Mesenchymal stem cell (in vitro differentiated cells and primary cell): ENCODE measurements at regions not wholly inside any gene's neighbourhood (a gene's known extent, or its start where the extent isn't known, plus 50 kb on each side); places are given as distances from the start of the nearest gene placed in this dataset.
A peak's percentile ranks its signal among the peaks of the same experiment; 100 is the strongest.
"Not testable (repeated sequence)": the region's sequence is repeated elsewhere in the genome, so short reads cannot be mapped to it uniquely, and the experiment has no call there.

Experiments used
- DNase-seq: peaks from one replicate; pipeline ENCODE4 v3.0.0-alpha.2; 2013
- H2AFZ ChIP-seq: one replicate; pipeline ENCODE4 v1.6.1; 2013; ENCODE audit warnings: low read depth, mild to moderate bottlenecking, control low read depth, inconsistent platforms, low read length, moderate library complexity
- H2AK5ac ChIP-seq: 2 replicates; pipeline ENCODE4 v1.6.1; 2013; ENCODE audit warnings: low read length, moderate library complexity, mild to moderate bottlenecking, inconsistent platforms; ENCODE audit not compliant: severe bottlenecking
- H2BK120ac ChIP-seq: one replicate; pipeline ENCODE4 v1.6.1; 2013; ENCODE audit warnings: low read depth, mild to moderate bottlenecking, inconsistent platforms, low read length, moderate library complexity
- H2BK12ac ChIP-seq, 2 experiments: one replicate each; pipeline ENCODE4 v1.6.1; 2013; ENCODE audit warnings: inconsistent platforms in 2 of 2, low read length in 2 of 2, mild to moderate bottlenecking in 2 of 2, moderate library complexity in 2 of 2, control low read depth in 1 of 2
- H2BK15ac ChIP-seq: one replicate; pipeline ENCODE4 v1.6.1; 2013; ENCODE audit warnings: mild to moderate bottlenecking, low read depth, inconsistent platforms; ENCODE audit not compliant: poor library complexity, severe bottlenecking
- H2BK5ac ChIP-seq: 2 replicates; pipeline ENCODE4 v1.6.1; 2013; ENCODE audit warnings: low read depth, mild to moderate bottlenecking, low read length, control low read depth, inconsistent platforms; ENCODE audit not compliant: poor library complexity, severe bottlenecking
- H3K14ac ChIP-seq, 2 experiments: one replicate each; pipeline ENCODE4 v1.6.1; 2013; ENCODE audit warnings: inconsistent platforms in 2 of 2, low read length in 2 of 2, control low read depth in 1 of 2, mild to moderate bottlenecking in 1 of 2, moderate library complexity in 1 of 2
- H3K18ac ChIP-seq, 2 experiments: one replicate each; pipeline ENCODE4 v1.6.1; 2013; ENCODE audit warnings: inconsistent platforms in 2 of 2, low read length in 2 of 2, control low read depth in 1 of 2, low read depth in 1 of 2, mild to moderate bottlenecking in 1 of 2
- H3K23ac ChIP-seq, 2 experiments: one replicate each; pipeline ENCODE4 v1.6.1; 2013; ENCODE audit warnings: inconsistent platforms in 2 of 2, low read length in 2 of 2, mild to moderate bottlenecking in 2 of 2, moderate library complexity in 2 of 2, control low read depth in 1 of 2
- H3K27ac ChIP-seq: 2 replicates; pipeline ENCODE4 v1.5.1; 2013; ENCODE audit warnings: mild to moderate bottlenecking, moderate library complexity, low read length, control low read depth, inconsistent platforms; ENCODE audit not compliant: poor library complexity, severe bottlenecking
- H3K27me3 ChIP-seq, 2 experiments: 2 replicates each; pipeline versions ENCODE4 v1.6.1 to v1.7.0; 2013; ENCODE audit warnings: low read length in 2 of 2, mild to moderate bottlenecking in 2 of 2, moderate library complexity in 2 of 2, control low read depth in 1 of 2, inconsistent platforms in 1 of 2; ENCODE audit not compliant: control insufficient read depth in 1 of 2, insufficient read depth in 1 of 2
- H3K36me3 ChIP-seq, 2 experiments: 2 replicates each; pipeline versions ENCODE4 v1.6.1 to v1.7.0; 2013; ENCODE audit warnings: low read length in 2 of 2, control low read depth in 1 of 2, inconsistent platforms in 1 of 2, low read depth in 1 of 2, mild to moderate bottlenecking in 1 of 2; ENCODE audit not compliant: insufficient read depth in 2 of 2, control insufficient read depth in 1 of 2
- H3K4ac ChIP-seq, 2 experiments: one replicate each; pipeline ENCODE4 v1.6.1; 2013; ENCODE audit warnings: inconsistent platforms in 2 of 2, low read length in 2 of 2, mild to moderate bottlenecking in 2 of 2, moderate library complexity in 2 of 2, control low read depth in 1 of 2, low read depth in 1 of 2
- H3K4me1 ChIP-seq: 2 replicates; pipeline ENCODE4 v1.6.1; 2013; ENCODE audit warnings: low read depth, low read length, control low read depth; ENCODE audit not compliant: control insufficient read depth, insufficient read depth
- H3K4me2 ChIP-seq: 2 replicates; pipeline ENCODE4 v1.6.1; 2013; ENCODE audit warnings: low read length, mild to moderate bottlenecking, inconsistent platforms; ENCODE audit not compliant: poor library complexity, severe bottlenecking
- H3K4me3 ChIP-seq, 2 experiments: 2 replicates each; pipeline versions ENCODE4 v1.5.1 to v1.7.0; 2013; ENCODE audit warnings: low read length in 2 of 2, mild to moderate bottlenecking in 2 of 2, control low read depth in 1 of 2, low read depth in 1 of 2; ENCODE audit not compliant: insufficient read depth in 1 of 2
- H3K79me1 ChIP-seq: replicated peaks from 2 replicates; pipeline ENCODE4 v1.6.1; 2013; ENCODE audit warnings: mild to moderate bottlenecking, control low read depth, low read length, inconsistent platforms; ENCODE audit not compliant: poor library complexity, severe bottlenecking
- H3K9ac ChIP-seq: 2 replicates; pipeline ENCODE4 v1.7.0; 2013; ENCODE audit warnings: mild to moderate bottlenecking, low read length, moderate library complexity
- H3K9me3 ChIP-seq: 2 replicates; pipeline ENCODE4 v1.7.0; 2013; ENCODE audit warnings: mild to moderate bottlenecking, low read length; ENCODE audit not compliant: control insufficient read depth
- H4K8ac ChIP-seq: one replicate; pipeline ENCODE4 v1.6.1; 2013; ENCODE audit warnings: inconsistent platforms, mild to moderate bottlenecking, low read length, moderate library complexity
- H4K91ac ChIP-seq: one replicate; pipeline ENCODE4 v1.6.1; 2013; ENCODE audit warnings: mild to moderate bottlenecking, low read length, inconsistent platforms
- WGBS: methylation state at CpG from one replicate; pipeline ENCODE4 v1.1.7; 2013; ENCODE audit warnings: mixed read lengths; 5-methylcytosine and 5-hydroxymethylcytosine counted together

GRCh38 chr3:89955156-89955555 is 847.7 kb downstream of the EPHA3 start:
- no peak overlapping the region for H3K9ac ChIP-seq
- H3K27me3 ChIP-seq, result no peaks in the 10 kb centered on the region
- H3K14ac ChIP-seq, result no peak overlapping the region
- H3K4me2 ChIP-seq, result no peak overlapping the region
- no peaks in the 10 kb centered on the region for H3K79me1 ChIP-seq
- peak overlapping the region; percentile 12 for H3K27ac ChIP-seq
- H2AFZ ChIP-seq, result no peak overlapping the region
- no peak overlapping the region for H2BK5ac ChIP-seq
- no peak overlapping the region for H3K23ac ChIP-seq
- H2BK15ac ChIP-seq, result no peak overlapping the region
- no peaks in the 10 kb centered on the region for H3K9me3 ChIP-seq
- H4K91ac ChIP-seq, result no peak overlapping the region
- H3K4ac ChIP-seq, result no peak overlapping the region
- H2AK5ac ChIP-seq, result no peak overlapping the region
- no peak overlapping the region for H2BK12ac ChIP-seq
- no peak overlapping the region for H4K8ac ChIP-seq
- no peak overlapping the region for H2BK120ac ChIP-seq
- peak overlapping the region in 1 of 2 experiments; percentile 9 for H3K18ac ChIP-seq
- peak; percentile 86 for DNase-seq
- H3K36me3 ChIP-seq, result no peaks in the 10 kb centered on the region
- no peaks in the 10 kb centered on the region for H3K4me1 ChIP-seq
- no peak overlapping the region for H3K4me3 ChIP-seq

GRCh38 chr3:89957451-89957850 is 850.0 kb downstream of the EPHA3 start:
- no CpG with 5 or more reads among the region's 2 CpGs for WGBS
- Histone ChIP-seq H2AK5ac (no peak overlapping the region), H2BK5ac (no peak overlapping the region)

GRCh38 chr3:89958163-89958562 is 850.7 kb downstream of the EPHA3 start:
- not testable (repeated sequence) for H3K9ac ChIP-seq, H2AK5ac ChIP-seq, H3K27me3 ChIP-seq, H3K79me1 ChIP-seq, H3K4me1 ChIP-seq, H3K14ac ChIP-seq, H2BK15ac ChIP-seq, H2BK5ac ChIP-seq, H3K27ac ChIP-seq, H2BK120ac ChIP-seq, H3K18ac ChIP-seq, H3K4me3 ChIP-seq, H4K91ac ChIP-seq, H3K23ac ChIP-seq, DNase-seq, H3K4ac ChIP-seq, H3K36me3 ChIP-seq, H3K9me3 ChIP-seq, H4K8ac ChIP-seq, H3K4me2 ChIP-seq, H2AFZ ChIP-seq
- WGBS, result 63% methylated on average over 8 of the region's 9 CpGs
- H2BK12ac ChIP-seq, result peak overlapping the region in 1 of 2 experiments; percentile 88

More at GRCh38 chr3:89957451-89957850, 850.0 kb downstream of the EPHA3 start:
- no peaks in the 10 kb centered on the region for H3K36me3 ChIP-seq
- no peak overlapping the region for H3K9ac ChIP-seq
- H3K4ac ChIP-seq, result no peak overlapping the region
- H3K23ac ChIP-seq, result no peak overlapping the region
- H3K9me3 ChIP-seq, result no peaks in the 10 kb centered on the region
- no peak overlapping the region for H2AFZ ChIP-seq
- H3K27me3 ChIP-seq, result no peaks in the 10 kb centered on the region
- H2BK12ac ChIP-seq, result no peak overlapping the region
- no peak overlapping the region for H3K18ac ChIP-seq
- no peak overlapping the region for H4K91ac ChIP-seq
- H3K4me1 ChIP-seq, result no peaks in the 10 kb centered on the region
- H2BK15ac ChIP-seq, result no peak overlapping the region
- H2BK120ac ChIP-seq, result no peak overlapping the region
- no peak overlapping the region for H3K4me3 ChIP-seq
- H4K8ac ChIP-seq, result no peak overlapping the region
- H3K14ac ChIP-seq, result no peak overlapping the region
- no peak overlapping the region for H3K27ac ChIP-seq
- no peaks in the 10 kb centered on the region for H3K79me1 ChIP-seq
- H3K4me2 ChIP-seq, result no peak overlapping the region
- no peak for DNase-seq

- Histone ChIP-seq H3K4ac (no peak overlapping the region), H3K14ac (no peak overlapping the region)
These were observed 856.9 kb downstream of the EPHA3 start for GRCh38 chr3:89964347-89964746.

More at GRCh38 chr3:89964347-89964746, 856.9 kb downstream of the EPHA3 start:
- H3K4me3 ChIP-seq, result no peak overlapping the region
- H2AFZ ChIP-seq, result no peak overlapping the region
- H3K4me1 ChIP-seq, result no peaks in the 10 kb centered on the region
- no peaks in the 10 kb centered on the region for H3K27me3 ChIP-seq
- no peak overlapping the region for H2BK120ac ChIP-seq
- no peak overlapping the region for H4K8ac ChIP-seq
- no peak overlapping the region for H2BK5ac ChIP-seq
- H2BK12ac ChIP-seq, result no peak overlapping the region
- no peak overlapping the region for H3K23ac ChIP-seq
- no peak overlapping the region for H3K4me2 ChIP-seq
- no peak overlapping the region for H2BK15ac ChIP-seq
- no peak overlapping the region for H3K18ac ChIP-seq
- H3K9ac ChIP-seq, result no peak overlapping the region
- no peak overlapping the region for H4K91ac ChIP-seq
- H3K27ac ChIP-seq, result peak overlapping the region; percentile 43
- no peaks in the 10 kb centered on the region for H3K36me3 ChIP-seq
- no peaks in the 10 kb centered on the region for H3K79me1 ChIP-seq
- H3K9me3 ChIP-seq, result peaks cover 8% of the 10 kb centered on the region
- H2AK5ac ChIP-seq, result no peak overlapping the region
- peak; percentile 34 for DNase-seq
